NCI-H2171 treated with DMSO at 0.1 percent for 48 hours (cell line): ENCODE measurements at regions not wholly inside any gene's neighbourhood (a gene's known extent, or its start where the extent isn't known, plus 50 kb on each side); places are given as distances from the start of the nearest gene placed in this dataset.
"Not testable (repeated sequence)": the region's sequence is repeated elsewhere in the genome, so short reads cannot be mapped to it uniquely, and the experiment has no call there.

Experiments
- DNase-seq: peaks from one replicate; lab custom pipeline; 2025; lab: John Stamatoyannopoulos, UW

- no peak for DNase-seq
Measured at GRCh38 chr1:174105086-174105485, 54.2 kb upstream of the RABGAP1L start.

- no peak for DNase-seq
Measured at GRCh38 chr1:174103766-174104165, 55.6 kb upstream of the RABGAP1L start.

- not testable (repeated sequence) for DNase-seq
Measured at GRCh38 chr1:174101976-174102375, 57.3 kb upstream of the RABGAP1L start.

GRCh38 chr1:174097426-174097825 lies 61.9 kb upstream of the RABGAP1L start:
- no peak for DNase-seq

GRCh38 chr1:174093789-174094188 lies 65.5 kb upstream of the RABGAP1L start:
- DNase-seq = peak; percentile 56

- no peak for DNase-seq
Measured at GRCh38 chr1:174090471-174090870, 68.3 kb upstream of the RC3H1 start.

DNA sequence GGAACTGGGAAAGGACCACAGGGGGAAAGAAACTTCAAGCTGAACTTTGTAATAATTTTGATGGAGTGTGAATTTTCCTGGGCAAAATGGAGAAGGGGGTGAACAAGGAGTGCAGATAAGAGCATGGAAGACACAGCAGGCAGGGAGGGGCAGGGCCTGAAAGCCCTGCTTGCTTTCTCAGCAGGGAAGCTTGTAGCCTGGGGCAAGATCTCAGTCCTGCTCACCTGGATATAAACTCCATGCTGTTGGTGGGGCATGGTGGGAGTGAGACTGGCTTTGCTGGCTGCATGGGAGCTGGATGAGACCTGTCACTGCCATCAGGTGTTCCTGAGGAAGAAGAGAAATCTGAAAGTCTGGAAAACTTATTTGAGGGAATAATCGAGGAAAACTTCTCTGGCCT lies 58.7 kb upstream of the RC3H1 start:
- DNase-seq = no peak

GRCh38 chr1:174079796-174080195 lies 57.6 kb upstream of the RC3H1 start:
- no peak for DNase-seq

DNA sequence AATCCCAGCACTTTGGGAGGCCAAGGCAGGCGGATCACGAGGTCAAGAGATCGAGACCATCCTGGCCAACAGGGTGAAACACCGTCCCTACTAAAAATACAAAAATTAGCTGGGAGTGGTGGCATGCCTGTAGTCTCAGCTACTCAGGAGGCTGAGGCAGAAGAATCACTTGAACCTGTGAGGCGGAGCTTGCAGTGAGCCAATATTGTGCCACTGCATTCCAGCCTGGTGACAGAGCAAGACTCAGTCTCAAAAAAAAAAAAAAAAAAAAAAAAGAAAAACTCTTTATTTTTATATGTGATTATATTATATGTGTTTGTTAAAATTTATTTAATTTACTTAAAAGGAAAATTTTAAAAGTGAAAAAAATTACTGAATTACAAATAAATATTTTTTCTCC lies 56.8 kb upstream of the RC3H1 start:
- DNase-seq = not testable (repeated sequence)

DNA sequence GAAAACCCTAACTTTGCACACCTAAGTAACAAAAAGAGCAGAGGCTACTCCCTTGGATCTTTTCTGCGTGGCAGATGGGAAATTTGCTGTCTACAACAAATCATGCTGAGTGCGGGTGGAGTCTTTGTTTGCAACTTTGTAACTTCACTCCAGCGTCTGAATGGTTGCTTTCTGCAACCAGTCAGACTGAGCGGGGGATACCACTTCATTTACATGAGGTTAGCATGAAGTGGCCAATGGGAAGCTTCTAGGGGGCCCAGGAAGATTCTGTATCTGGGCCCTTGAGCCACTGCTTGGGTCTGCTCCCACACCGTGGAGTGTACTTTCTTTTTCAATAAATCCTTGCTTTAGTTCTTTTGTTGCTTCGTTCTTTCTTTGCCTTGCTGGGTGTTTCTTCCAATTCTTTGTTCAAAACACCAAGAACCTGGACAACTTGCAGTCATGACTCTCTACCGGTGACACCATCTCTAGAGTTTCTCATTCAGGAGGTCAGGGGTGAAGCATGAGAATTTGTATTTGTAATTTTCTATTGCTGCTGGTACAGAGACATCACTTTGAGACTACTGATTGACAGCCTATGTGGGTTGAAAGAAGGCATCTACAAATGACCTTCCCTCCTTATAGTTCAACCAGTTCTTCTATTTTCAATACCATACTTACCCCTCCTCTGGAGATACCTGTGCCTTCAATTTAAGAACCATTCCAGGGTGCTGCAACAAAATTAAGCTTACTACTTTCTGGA lies 55.8 kb upstream of the RC3H1 start:
- no peak for DNase-seq

- DNase-seq = no peak
Measured at GRCh38 chr1:174075245-174075692, 53.1 kb upstream of the RC3H1 start.

DNA sequence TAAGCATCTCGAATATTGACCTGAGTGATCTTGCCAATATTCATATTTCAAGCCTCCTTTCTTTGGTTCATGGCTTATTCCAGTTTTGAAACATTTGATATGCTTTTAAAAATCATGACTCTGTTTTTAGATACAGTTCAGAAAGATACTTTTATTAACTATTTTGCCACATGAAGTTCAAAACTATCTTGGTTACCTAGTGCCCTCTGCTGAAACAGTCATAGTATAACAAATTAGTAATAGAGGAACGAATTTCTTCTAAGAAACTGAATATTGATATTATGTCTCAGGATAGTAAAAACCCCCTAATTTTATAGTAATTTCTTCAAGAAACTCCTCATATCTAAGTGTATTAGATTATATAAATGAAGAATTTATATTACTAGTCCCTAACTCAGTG lies 52.6 kb upstream of the RC3H1 start:
- DNase-seq = peak; percentile 23

DNA sequence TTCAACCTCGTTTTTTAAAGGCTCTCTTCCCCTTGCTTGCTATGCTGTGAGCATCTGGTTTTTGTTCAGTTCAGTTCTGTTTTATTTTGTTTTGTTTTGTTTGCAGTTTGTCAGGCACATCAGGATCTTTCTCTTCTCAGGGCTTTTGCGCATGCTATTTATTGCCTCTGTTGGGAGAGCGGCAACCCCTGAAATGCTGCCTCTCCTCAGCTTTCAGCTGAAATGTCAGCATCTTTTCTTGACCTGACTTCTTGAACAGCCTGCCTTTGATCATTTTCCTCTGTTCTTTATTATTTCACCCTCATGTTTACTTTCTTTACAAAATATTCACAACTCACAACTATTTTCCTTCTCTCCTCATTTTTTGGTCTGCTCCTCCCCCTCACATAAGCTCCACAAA lies 50.4 kb upstream of the RC3H1 start:
- no peak for DNase-seq
